Coronary artery (tissue), 2 donors: ENCODE measurements at regions not wholly inside any gene's neighbourhood (a gene's known extent, or its start where the extent isn't known, plus 50 kb on each side); places are given as distances from the start of the nearest gene placed in this dataset.
"Not testable (repeated sequence)": the region's sequence is repeated elsewhere in the genome, so short reads cannot be mapped to it uniquely, and the experiment has no call there.

ENCODE experiments used
- DNase-seq: peaks from one replicate; pipeline ENCODE4 v3.0.0-alpha.2; 2017; ENCODE audit warnings: low spot score
- H3K27ac ChIP-seq, 2 donors: fragments of 200-600 bp; sonication (generic); one replicate each; pipeline ENCODE4 v1.5.1; 2016 to 2019
- H3K4me3 ChIP-seq: fragments of 200-600 bp; sonication (generic); 2 replicates; pipeline ENCODE4 v1.5.1; 2016; ENCODE audit warnings: mild to moderate bottlenecking, moderate library complexity
- CTCF ChIP-seq: fragments of 200-600 bp; sonication (generic); IDR thresholded peaks from one replicate; pipeline ENCODE4 v1.5.1; 2019; ENCODE audit warnings: antibody characterized with exemption

GRCh38 chr14:38553586-38553985 is 297.7 kb upstream of the CLEC14A start:
- DNase-seq, result no peak
- Histone ChIP-seq H3K4me3 (no peak overlapping the region), H3K27ac (no peak overlapping the region)
- TF ChIP-seq CTCF, result no peak

- TF ChIP-seq CTCF, result no peak
- H3K4me3 ChIP-seq, result no peak overlapping the region
These were observed 293.7 kb upstream of the CLEC14A start for GRCh38 chr14:38549564-38549963.

GRCh38 chr14:38547961-38548490 is 292.1 kb upstream of the CLEC14A start:
- no peak overlapping the region for H3K4me3 ChIP-seq
- TF ChIP-seq CTCF, result no peak
- DNase-seq, result no peak
- H3K27ac ChIP-seq, result no peak overlapping the region

More at GRCh38 chr14:38549564-38549963, 293.7 kb upstream of the CLEC14A start:
- no peak for DNase-seq
- no peak overlapping the region for H3K27ac ChIP-seq

GRCh38 chr14:38546932-38547551 is 291.1 kb upstream of the CLEC14A start:
- TF ChIP-seq CTCF, result no peak
- no peak for DNase-seq
- Histone ChIP-seq H3K27ac (no peak overlapping the region), H3K4me3 (no peak overlapping the region)

GRCh38 chr14:38544776-38545175 is 288.9 kb upstream of the CLEC14A start:
- DNase-seq, result no peak
- TF ChIP-seq CTCF, result no peak
- no peak overlapping the region for H3K27ac ChIP-seq

GRCh38 chr14:38543851-38544250 is 288.0 kb upstream of the CLEC14A start:
- not testable (repeated sequence) for H3K4me3 ChIP-seq, DNase-seq, H3K27ac ChIP-seq

More at GRCh38 chr14:38544776-38545175, 288.9 kb upstream of the CLEC14A start:
- no peak overlapping the region for H3K4me3 ChIP-seq

- not testable (repeated sequence) for H3K27ac ChIP-seq, DNase-seq, H3K4me3 ChIP-seq
These were observed 282.2 kb upstream of the CLEC14A start for GRCh38 chr14:38538053-38538452.

GRCh38 chr14:38536376-38537038 is 280.6 kb upstream of the CLEC14A start:
- no peak for DNase-seq
- H3K4me3 ChIP-seq, result no peak overlapping the region
- no peak for TF ChIP-seq CTCF
- H3K27ac ChIP-seq, result no peak overlapping the region
